Endothelial cell of umbilical vein (primary cell): ENCODE measurements at regions not wholly inside any gene's neighbourhood (a gene's known extent, or its start where the extent isn't known, plus 50 kb on each side); places are given as distances from the start of the nearest gene placed in this dataset.

Source experiments
- BruUV-seq: library from RNA; stranded (reverse); fragments of 400-500 nt; replicated peaks from 2 replicates; lab custom pipeline; 2021; lab: Mats Ljungman, UMichigan
- CTCF ChIA-PET: fragments of 300-600, 350-600 bp; sonication (Branson Sonifier 250); formaldehyde crosslinking; loops from one replicate; lab custom pipeline; 2021; ENCODE audit warnings: antibody characterized with exemption, inconsistent platforms; lab: Charles Lee
- POLR2A ChIA-PET: fragments of 300-600, 350-600 bp; sonication (Branson Sonifier 250); formaldehyde crosslinking; loops from one replicate; lab custom pipeline; 2021; ENCODE audit warnings: antibody characterized with exemption, inconsistent platforms; lab: Charles Lee
- DNase-seq: peaks from one replicate; pipeline ENCODE4 v3.0.0-alpha.2; 2011; ENCODE audit warnings: low read depth, low spot score
- FAIRE-seq: peaks from 2 replicates; lab custom pipeline; 2011; peaks lifted over from hg19 to GRCh38; lab: Jason Lieb, UNC
- H2AFZ ChIP-seq: 2 replicates; pipeline ENCODE4 v1.6.0; 2012; ENCODE audit warnings: low read depth, low read length, control low read depth, inconsistent platforms
- H3K27ac ChIP-seq: 2 replicates; pipeline ENCODE4 v1.5.1; 2011; ENCODE audit warnings: low read depth, mild to moderate bottlenecking, control low read depth, low read length, moderate library complexity; ENCODE audit not compliant: insufficient read depth
- H3K27me3 ChIP-seq, 2 experiments: 2 replicates each; pipeline versions ENCODE4 v1.6.0 to v1.6.1; 2011; ENCODE audit warnings: low read length in 2 of 2, mixed read lengths in 1 of 2; ENCODE audit not compliant: control insufficient read depth in 2 of 2, insufficient read depth in 2 of 2
- H3K36me3 ChIP-seq, 2 experiments: 2 replicates in 1 of 2; 3 replicates in 1 of 2; pipeline ENCODE4 v1.5.1; 2011; ENCODE audit warnings: low read length in 2 of 2, mild to moderate bottlenecking in 1 of 2, moderate library complexity in 1 of 2; ENCODE audit not compliant: control insufficient read depth in 2 of 2, insufficient read depth in 2 of 2; ENCODE audit errors: extremely low read depth in 1 of 2
- H3K4me1 ChIP-seq: 3 replicates; pipeline ENCODE4 v1.5.1; 2011; ENCODE audit warnings: mild to moderate bottlenecking, low read length; ENCODE audit not compliant: control insufficient read depth, insufficient read depth; ENCODE audit errors: extremely low read depth
- H3K4me2 ChIP-seq: 2 replicates; pipeline ENCODE4 v1.6.1; 2011; ENCODE audit warnings: low read length, control low read depth, mixed read lengths; ENCODE audit not compliant: insufficient read depth
- H3K4me3 ChIP-seq, 3 experiments: fragments of 200-600 bp in 1 of 3; sonication (generic), shearing (Covaris generic) in 1 of 3; replicated peaks in 1 of 3; 2 replicates each; pipeline ENCODE4 v1.5.1; 2011 to 2016; ENCODE audit warnings: control low read depth in 3 of 3, low read length in 3 of 3, mild to moderate bottlenecking in 2 of 3, inconsistent platforms in 1 of 3, low read depth in 1 of 3, moderate library complexity in 1 of 3; ENCODE audit not compliant: insufficient read depth in 1 of 3
- H3K79me2 ChIP-seq: 2 replicates; pipeline ENCODE4 v1.6.0; 2012; ENCODE audit warnings: low read length, inconsistent platforms; ENCODE audit not compliant: control insufficient read depth, insufficient read depth
- H3K9ac ChIP-seq: replicated peaks from 2 replicates; pipeline ENCODE3; 2011; ENCODE audit warnings: low read length, control low read depth; ENCODE audit not compliant: insufficient read depth; ENCODE audit errors: extremely low read depth
- H3K9me1 ChIP-seq: replicated peaks from 3 replicates; pipeline ENCODE4 v1.6.0; 2011; ENCODE audit warnings: mild to moderate bottlenecking, low read length; ENCODE audit not compliant: control insufficient read depth, insufficient read depth; ENCODE audit errors: extremely low read depth
- H3K9me3 ChIP-seq: replicated peaks from 2 replicates; pipeline ENCODE4 v1.5.1; 2012; ENCODE audit warnings: low read length, inconsistent platforms; ENCODE audit not compliant: control insufficient read depth, insufficient read depth
- H4K20me1 ChIP-seq: replicated peaks from 2 replicates; pipeline ENCODE3; 2011; ENCODE audit warnings: mild to moderate bottlenecking, low read length; ENCODE audit not compliant: control insufficient read depth, insufficient read depth; ENCODE audit errors: extremely low read depth
- CTCF ChIP-seq, 2 donors: IDR thresholded peaks; 1 replicate in 1 of 2; 2 replicates in 1 of 2; pipeline ENCODE4 v1.5.1; 2011; ENCODE audit warnings: low read length in 2 of 2, mild to moderate bottlenecking in 2 of 2, moderate library complexity in 2 of 2, control low read depth in 1 of 2, inconsistent platforms in 1 of 2, low read depth in 1 of 2; ENCODE audit not compliant: insufficient read depth in 1 of 2; ENCODE audit errors: extremely low read depth in 1 of 2
- EZH2 ChIP-seq: IDR thresholded peaks from 2 replicates; pipeline ENCODE4 v1.6.1; 2012; ENCODE audit warnings: borderline replicate concordance, low read depth, mild to moderate bottlenecking, moderate library complexity, low read length, inconsistent platforms; ENCODE audit not compliant: severe bottlenecking
- FOS ChIP-seq: IDR thresholded peaks from 2 replicates; pipeline ENCODE4 v1.6.1; 2011; ENCODE audit warnings: mild to moderate bottlenecking, low read length, moderate library complexity, borderline replicate concordance; ENCODE audit not compliant: insufficient read depth
- GATA2 ChIP-seq: IDR thresholded peaks from 2 replicates; pipeline ENCODE4 v1.7.0; 2011; ENCODE audit warnings: low read depth, mild to moderate bottlenecking, moderate library complexity, mixed read lengths, low read length; ENCODE audit not compliant: insufficient read length, insufficient read depth
- JUN ChIP-seq: IDR thresholded peaks from 2 replicates; pipeline ENCODE4 v1.6.1; 2011; ENCODE audit warnings: borderline replicate concordance, low read depth; ENCODE audit not compliant: insufficient read length, insufficient read depth
- MAX ChIP-seq: IDR thresholded peaks from 2 replicates; pipeline ENCODE4 v1.6.1; 2011; ENCODE audit not compliant: insufficient read depth, insufficient read length
- MYC ChIP-seq: IDR thresholded peaks from one replicate; pipeline ENCODE4 v1.6.1; 2011; ENCODE audit warnings: mild to moderate bottlenecking, low read depth, low read length
- POLR2A ChIP-seq: IDR thresholded peaks from 2 replicates; pipeline ENCODE4 v1.6.1; 2012; ENCODE audit warnings: low read depth, mild to moderate bottlenecking, control low read depth, low read length
- POLR2AphosphoS5 ChIP-seq: IDR thresholded peaks from 2 replicates; pipeline ENCODE4 v1.6.1; 2012; ENCODE audit warnings: low read depth, mild to moderate bottlenecking, control low read depth, low read length, moderate library complexity; ENCODE audit not compliant: insufficient read depth
- dilution Hi-C: fragments of 300-500 bp; cut with MboI; formaldehyde crosslinking; loops from one replicate; pipeline ENCODE4 v1.15.0; 2019; ENCODE audit warnings: low sequenced_read_pairs; ENCODE audit not compliant: extremely low pct_ligation_motif_present
- intact Hi-C: fragments of 100-400 bp; cut with micrococcal nuclease; formaldehyde crosslinking; loops from one replicate; pipeline ENCODE4 v1.10.0; 2022

DNA sequence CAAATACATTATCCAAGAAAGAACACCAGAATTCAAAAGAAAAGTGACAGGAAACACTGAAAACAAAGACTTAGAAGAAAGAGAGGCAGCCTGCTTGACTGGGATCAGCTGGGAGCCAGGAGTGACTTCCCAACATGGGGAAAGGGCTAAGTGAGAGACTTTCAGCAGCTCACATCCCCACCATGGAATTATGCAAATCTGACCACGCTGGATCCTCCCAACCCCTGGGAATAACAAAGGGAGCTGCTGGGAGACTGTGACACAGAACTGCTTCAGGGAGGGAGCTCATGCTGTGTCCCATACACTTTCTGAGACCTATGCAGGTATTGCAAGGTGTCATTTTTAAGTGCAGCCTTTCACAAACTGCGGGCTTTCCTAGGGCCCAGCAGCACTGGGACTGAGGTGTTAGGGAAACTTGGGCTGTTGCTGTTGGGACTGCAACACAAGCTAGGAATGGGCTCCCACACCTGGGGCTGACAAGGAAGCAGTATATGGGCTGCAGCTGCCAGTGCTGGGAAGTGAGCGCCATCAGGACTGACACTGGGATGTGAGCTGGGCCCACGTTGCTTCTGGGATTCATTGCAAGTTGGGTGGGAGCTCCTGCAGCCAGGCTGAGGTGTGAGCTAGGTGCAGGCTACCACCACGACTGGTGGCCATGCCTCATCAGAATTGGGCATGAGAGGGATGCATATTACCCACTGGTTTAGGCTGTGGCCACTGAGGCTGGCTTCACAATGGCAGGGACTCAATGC is 139.1 kb downstream of the KDR start:
- no peaks in the 10 kb centered on the region for H3K27me3 ChIP-seq
- no peak overlapping the region for H2AFZ ChIP-seq
- H3K79me2 ChIP-seq: no peaks in the 10 kb centered on the region
- TF ChIP-seq MAX (no peak), FOS (no peak), MYC (no peak), JUN (no peak), GATA2 (no peak), POLR2A (no peak), POLR2AphosphoS5 (no peak), EZH2 (no peak), CTCF (IDR thresholded peaks at IDR 0.05; ENCODE audit: extremely low read depth in 1 of 2, insufficient read depth in 1 of 2, low read depth in 1 of 2, low read length in 2 of 2) (no peak)
- no peak overlapping the region for H3K4me3 ChIP-seq
- no peaks in the 10 kb centered on the region for H4K20me1 ChIP-seq
- DNase-seq (no peak), FAIRE-seq (no peak)
- intact Hi-C loops: no loop called here
- H3K9me3 ChIP-seq: no peaks in the 10 kb centered on the region
- no peaks in the 10 kb centered on the region for H3K9me1 ChIP-seq
- H3K36me3 ChIP-seq: no peaks in the 10 kb centered on the region
- dilution Hi-C loops: loop anchor here (25.0 kb wide), 1 partner anchor 326 kb away; no protein-coding TSS in a partner anchor
- no TSS peak for BruUV-seq
- no peak overlapping the region for H3K4me2 ChIP-seq
- POLR2A ChIA-PET: no interaction called here
- no peaks in the 10 kb centered on the region for H3K4me1 ChIP-seq
- CTCF ChIA-PET: interaction anchor here (1.7 to 4.7 kb wide), 2 partner anchors 12 to 15 kb away, joined by 5 to 23 read pairs; no protein-coding TSS in a partner anchor
- no peak overlapping the region for H3K27ac ChIP-seq
- H3K9ac ChIP-seq: no peak overlapping the region
